HG02840 (cell line): ENCODE measurements at regions not wholly inside any gene's neighbourhood (a gene's known extent, or its start where the extent isn't known, plus 50 kb on each side); places are given as distances from the start of the nearest gene placed in this dataset.

ENCODE experiments used
- ATAC-seq: cut with Tn5 transposase; IDR thresholded peaks from one replicate; pipeline ENCODE4 v1.9.1; 2021; ENCODE audit warnings: mild to moderate bottlenecking, moderate library complexity, moderate number of reproducible peaks; ENCODE audit not compliant: unreplicated experiment, low FRiP score

DNA sequence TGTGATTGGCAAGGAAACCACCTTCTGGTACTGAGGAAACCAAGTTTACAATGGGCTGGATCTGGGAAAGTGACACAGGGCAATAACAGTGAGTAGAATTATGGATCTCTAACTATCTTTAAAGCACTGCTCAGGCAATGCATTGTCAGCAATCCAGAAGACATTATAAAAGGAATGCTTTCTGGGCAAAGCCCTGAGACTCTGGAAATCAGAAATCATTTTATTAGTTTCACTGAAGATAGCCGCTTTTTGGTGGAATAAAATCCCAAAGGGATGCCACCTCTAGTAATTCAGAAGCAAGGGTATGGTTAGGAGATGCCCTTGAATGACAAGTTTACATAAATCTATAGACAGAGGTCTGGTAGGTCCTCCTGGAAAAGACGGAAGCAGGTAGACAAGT lies 211.1 kb downstream of the DMRT2 start:
- no peak for ATAC-seq

DNA sequence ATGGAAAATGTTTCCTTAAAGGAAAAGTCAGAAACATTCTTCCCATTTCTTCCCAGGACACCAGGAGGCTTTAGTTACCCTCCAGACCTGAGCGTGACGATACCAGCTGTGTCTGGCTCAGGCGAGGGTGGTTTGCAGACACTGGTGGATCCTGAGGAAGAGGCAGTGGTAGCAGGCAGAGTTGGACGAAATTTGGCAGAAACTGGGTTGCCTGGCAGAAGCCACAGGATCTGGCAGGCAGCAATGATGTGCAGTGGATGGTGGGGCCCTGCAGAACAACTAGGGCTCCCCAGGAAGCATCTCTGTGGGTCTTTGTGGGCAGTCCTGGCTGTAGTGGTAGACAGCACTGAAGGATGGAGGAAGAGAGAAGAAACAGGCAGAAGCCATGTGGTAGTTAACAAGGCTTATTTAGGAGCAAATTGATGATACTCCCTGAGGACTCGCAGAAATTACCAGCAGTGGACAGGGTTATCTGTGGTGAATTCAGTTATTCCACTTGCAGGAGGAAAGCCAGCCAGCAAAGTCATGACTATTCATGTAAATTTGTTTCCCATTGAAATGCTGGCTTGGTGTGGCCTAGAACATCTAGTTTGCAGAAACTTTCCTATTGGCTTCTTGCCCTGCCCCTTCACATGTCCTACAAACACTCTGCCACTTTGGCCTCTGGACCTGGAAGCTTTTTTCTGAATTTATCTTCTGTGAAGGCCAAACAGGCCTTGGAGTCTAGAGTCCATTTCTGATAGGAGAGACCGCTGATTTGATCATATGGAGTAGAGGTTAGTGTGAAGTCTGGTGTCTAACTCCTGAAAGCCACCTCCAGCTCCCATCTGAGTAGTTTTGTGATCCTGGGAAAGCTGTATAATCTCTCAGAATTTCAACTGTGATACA lies 212.0 kb downstream of the DMRT2 start:
- ATAC-seq: no peak

GRCh38 chr9:1267141-1267570 lies 217.0 kb downstream of the DMRT2 start:
- no peak for ATAC-seq

DNA sequence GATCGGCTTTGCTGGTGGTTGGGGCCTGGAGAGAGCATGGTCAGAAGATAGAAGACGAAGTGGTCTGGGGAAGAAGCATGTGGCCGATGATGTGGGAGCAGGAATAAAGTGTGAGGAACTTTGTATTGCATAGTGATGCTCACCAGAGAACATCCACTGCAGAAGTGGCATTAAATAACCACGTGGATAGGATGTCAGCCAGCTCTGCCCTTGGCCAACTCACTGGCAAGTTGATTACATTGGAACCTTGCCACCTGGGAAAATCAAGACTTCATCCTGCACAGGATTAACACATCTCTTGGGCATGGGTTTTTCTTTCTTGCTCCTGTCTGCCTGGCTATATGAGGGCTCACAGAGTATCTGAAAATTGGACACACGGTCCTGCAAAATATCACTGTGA lies 217.4 kb downstream of the DMRT2 start:
- no peak for ATAC-seq

DNA sequence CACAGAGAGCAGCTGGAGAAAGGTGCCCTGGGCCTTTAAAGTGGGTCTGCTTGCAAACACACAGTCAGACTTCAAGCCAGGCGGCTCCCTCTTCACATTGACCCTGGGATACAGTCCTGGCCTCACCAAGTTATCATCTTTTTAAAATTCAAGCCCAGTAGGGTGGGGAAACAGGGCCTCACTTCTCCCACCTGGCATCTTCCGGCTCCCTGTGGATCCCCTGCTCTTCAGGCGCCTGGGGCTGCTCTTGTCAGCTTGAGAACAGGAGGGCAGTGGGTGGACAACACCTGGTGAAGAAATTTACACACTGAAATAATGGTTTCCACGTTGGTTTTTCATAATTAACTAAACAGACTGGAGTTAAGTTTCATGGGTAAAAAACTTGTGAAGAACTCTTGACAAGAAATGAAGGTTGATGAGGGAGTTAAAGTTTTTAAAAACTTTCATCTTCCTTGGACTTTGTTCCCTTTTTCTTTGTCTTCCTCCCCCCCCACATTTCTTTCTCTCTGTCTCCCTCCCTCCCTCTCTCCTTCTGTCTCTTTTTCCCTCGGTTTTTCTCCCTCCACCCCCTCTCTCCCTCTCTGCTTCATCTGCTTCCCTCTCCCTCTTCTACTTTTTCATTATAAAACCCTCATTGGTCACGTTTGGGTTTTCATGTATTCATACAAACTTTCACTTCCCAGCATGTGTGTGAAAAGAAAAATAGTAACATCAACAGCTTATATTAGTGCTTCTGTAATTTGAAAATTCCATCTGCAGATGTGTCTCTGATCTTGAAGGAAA lies 219.6 kb downstream of the DMRT2 start:
- ATAC-seq: no peak

DNA sequence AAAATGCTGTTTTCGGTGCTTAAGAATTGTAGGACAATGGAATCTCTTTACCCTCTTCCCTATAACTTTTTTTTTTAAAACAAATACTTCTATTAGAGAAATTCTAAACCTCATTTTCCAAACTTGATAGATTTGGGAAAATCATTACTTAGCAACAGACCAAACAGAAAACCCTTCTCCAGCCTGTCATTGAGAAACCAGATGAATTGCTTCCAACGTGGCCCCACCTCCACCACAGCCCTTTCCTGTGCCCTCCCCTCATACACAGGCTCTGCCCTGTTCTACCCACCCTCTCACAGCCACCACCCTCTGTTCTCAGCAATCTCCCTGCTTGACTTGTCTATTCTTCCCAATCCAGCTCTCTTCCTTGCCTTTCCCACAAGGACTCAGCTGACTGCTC lies 221.2 kb downstream of the DMRT2 start:
- ATAC-seq: no peak

GRCh38 chr9:1271786-1272185 lies 221.6 kb downstream of the DMRT2 start:
- ATAC-seq: no peak

DNA sequence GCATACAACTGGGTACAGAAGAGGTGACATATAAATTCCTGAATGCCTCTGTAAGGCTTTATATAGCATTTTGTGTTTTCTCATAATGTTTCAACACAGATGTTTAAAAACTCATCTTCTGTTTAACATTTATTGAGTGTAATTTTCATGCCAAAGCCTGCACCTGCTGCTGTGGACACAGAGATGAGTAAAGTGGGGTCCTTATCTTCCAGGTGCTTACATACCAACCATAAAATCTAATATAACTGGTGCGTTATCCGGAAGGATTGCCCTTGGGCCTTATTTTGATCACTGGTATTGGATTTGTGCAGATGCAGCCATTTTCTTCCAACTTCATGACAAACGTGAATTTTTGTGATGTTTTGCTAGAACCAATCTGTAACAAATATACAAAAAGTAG lies 222.3 kb downstream of the DMRT2 start:
- ATAC-seq: no peak

DNA sequence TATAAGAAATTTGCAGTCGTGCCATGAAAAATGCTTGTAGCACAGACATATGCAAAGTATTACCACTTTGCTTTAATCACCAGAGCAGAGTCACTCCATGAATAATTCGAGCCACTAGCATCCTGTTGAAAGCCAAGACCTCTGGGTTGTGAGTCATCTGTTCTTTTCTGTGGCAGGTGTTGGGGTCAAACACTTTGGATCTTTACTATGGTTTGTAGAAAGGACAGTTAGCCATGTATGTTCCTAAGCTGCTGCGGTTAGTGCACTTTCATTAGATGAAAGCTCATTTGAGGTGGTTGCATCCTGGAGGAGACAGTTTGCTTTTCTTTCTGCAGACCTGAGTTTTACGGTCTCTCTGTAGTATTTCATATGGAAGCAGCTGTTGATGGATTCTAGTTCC lies 223.7 kb downstream of the DMRT2 start:
- no peak for ATAC-seq

DNA sequence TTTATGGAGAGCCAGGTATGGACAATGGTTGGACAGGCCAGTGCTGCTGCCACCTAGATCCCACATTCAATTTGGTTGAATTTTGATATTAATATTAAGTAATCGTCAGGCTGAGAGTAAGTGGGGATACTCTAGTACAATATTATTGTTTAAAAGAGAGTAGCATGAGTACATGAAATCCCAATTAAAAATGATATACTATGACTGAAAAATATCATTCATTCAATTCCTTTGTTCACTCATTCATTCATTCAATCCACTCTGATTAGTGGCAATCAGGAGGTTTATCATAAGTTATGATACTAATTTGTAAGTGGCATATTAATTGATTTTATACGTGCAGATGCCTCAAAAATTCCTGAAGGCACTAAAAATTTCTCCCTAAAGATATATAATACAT lies 224.2 kb downstream of the DMRT2 start:
- no peak for ATAC-seq

- no peak for ATAC-seq
Observed at GRCh38 chr9:1276474-1276873, 226.3 kb downstream of the DMRT2 start.

- ATAC-seq: no peak
Observed at GRCh38 chr9:1284727-1285126, 234.6 kb downstream of the DMRT2 start.

DNA sequence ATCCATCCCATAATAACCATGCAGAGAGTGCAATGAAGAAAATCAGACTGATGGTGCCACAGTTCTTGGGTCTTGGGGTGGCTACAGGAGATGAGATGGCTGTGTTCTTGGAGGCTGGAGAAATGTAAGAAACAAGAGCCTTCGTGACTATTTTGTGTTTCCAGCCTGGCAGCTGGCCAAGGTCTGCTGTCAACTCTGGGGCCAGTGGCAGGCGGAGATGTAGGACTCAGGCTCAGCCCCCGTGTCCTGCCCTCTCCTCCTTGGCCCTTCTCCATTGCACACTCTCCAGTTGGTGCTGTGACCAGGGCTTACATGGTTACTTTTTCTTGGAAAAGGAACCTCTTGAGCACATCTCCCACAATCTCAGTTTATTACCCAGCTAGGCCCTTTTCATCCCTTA lies 235.4 kb downstream of the DMRT2 start:
- ATAC-seq: no peak

- no peak for ATAC-seq
Observed at GRCh38 chr9:1292384-1292783, 242.2 kb downstream of the DMRT2 start.

DNA sequence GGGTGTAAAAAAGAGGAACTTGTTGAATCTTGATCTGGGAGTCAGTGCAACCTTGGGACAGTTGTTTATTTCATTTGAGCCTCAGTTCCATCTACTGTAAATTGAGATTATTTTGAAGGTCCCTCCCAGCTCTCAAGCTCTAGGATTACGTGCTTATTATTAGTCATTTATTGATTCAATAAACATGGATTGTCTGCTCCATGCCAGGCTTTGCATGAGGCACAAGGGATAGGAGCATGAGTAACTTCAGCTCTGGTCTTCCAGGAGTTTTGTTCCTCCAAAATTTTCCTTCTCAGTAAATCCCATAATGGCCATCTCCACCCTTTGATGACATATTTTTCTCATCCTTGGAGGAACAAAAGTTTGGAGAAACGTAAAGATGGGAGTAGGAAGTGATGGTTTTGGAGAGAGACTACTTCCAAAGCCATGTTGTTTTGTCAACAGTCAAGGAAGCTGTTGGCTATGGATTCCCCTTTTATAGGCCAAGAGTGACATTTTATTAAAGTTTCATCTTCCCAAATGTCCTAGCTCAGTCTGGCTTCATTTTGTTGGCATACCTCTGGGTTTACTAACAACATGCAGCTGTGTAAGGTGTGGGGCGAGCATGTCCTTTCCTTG lies 244.6 kb downstream of the DMRT2 start:
- no peak for ATAC-seq

DNA sequence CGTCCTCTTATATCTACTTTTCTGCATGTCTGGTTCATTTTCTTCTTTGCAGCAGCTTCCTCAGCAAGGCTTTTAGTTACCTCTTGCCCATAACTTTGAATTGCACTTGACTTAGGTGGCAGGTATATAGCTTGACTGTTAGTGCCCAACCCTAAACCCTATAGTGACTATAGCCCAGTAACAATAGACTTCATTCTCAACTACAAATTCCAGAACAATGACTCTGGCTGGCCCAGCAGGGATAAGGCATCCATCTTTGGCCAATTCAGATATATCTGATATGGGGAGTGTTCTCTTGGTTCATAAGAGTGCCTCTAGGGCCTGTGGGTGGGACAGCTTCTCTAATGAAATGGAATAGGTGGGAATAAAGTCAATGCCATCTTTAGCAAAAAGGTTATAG lies 246.2 kb downstream of the DMRT2 start:
- no peak for ATAC-seq

GRCh38 chr9:1298046-1298445 lies 247.9 kb downstream of the DMRT2 start:
- no peak for ATAC-seq

DNA sequence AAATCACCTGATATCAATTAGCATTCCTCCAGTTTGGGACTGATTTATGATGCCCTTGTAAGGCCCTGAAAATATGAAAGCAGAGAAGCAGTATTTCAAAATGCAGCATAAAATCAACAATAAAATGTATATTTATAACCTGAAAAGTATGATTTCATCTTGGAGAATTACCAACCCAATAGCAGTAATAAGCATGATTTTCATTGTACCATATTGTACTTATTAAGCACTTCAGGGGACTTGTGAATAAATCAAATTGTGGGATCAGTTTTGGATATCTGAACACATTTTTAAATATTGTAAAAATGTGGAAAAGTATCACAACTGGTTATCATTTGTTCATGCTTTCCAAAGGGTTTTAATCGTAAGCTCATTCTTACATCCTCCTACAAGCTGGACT lies 250.8 kb downstream of the DMRT2 start:
- no peak for ATAC-seq

GRCh38 chr9:1303932-1304331 lies 253.8 kb downstream of the DMRT2 start:
- ATAC-seq: no peak

DNA sequence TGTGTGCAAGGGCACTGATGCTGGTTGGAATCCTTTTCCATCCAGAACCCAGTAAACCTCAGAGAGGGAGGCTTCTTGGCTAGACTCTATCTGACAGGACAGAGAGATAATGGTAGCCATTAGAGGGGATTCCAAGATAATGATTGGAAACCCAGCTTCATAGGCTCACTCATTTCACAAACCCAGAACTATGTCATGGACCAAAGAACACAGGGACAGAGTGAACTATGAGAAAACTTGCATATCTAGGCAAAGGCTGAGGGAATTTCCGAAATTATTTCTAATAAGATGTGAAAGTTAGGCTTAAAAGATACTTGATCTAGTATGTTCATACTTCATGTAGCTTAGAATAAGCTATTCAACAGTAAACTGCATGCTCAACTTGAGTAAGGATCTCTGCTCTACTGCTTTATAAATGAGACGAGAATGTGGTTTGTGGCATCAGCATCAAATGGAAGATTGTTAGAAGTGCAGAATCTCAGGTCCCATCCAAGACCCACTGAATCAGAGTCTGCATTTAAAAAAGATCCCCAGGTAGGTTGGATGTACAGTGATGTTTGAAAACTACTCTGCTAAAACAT lies 261.4 kb downstream of the DMRT2 start:
- ATAC-seq: no peak

GRCh38 chr9:1319436-1319835 lies 269.3 kb downstream of the DMRT2 start:
- no peak for ATAC-seq
